ENCODE measurements at regions not wholly inside any gene's neighbourhood (a gene's known extent, or its start where the extent isn't known, plus 50 kb on each side); places are given as distances from the start of the nearest gene placed in this dataset.

- TF ChIP-seq POLR2A (IDR thresholded peaks at IDR 0.05) (no peak), POLR2AphosphoS5 (IDR thresholded peaks at IDR 0.05) (no peak)
- TF ChIP-seq, protein P1, sequence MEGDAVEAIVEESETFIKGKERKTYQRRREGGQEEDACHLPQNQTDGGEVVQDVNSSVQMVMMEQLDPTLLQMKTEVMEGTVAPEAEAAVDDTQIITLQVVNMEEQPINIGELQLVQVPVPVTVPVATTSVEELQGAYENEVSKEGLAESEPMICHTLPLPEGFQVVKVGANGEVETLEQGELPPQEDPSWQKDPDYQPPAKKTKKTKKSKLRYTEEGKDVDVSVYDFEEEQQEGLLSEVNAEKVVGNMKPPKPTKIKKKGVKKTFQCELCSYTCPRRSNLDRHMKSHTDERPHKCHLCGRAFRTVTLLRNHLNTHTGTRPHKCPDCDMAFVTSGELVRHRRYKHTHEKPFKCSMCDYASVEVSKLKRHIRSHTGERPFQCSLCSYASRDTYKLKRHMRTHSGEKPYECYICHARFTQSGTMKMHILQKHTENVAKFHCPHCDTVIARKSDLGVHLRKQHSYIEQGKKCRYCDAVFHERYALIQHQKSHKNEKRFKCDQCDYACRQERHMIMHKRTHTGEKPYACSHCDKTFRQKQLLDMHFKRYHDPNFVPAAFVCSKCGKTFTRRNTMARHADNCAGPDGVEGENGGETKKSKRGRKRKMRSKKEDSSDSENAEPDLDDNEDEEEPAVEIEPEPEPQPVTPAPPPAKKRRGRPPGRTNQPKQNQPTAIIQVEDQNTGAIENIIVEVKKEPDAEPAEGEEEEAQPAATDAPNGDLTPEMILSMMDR (IDR thresholded peaks at IDR 0.05), result no peak
These were observed 102.0 kb upstream of the FSTL5 start for GRCh38 chr4:162265802-162266201.
